H1 (cell line): ENCODE measurements at regions not wholly inside any gene's neighbourhood (a gene's known extent, or its start where the extent isn't known, plus 50 kb on each side); places are given as distances from the start of the nearest gene placed in this dataset.

Experiments used
- CTCF ChIA-PET: fragments of 300-600 bp; sonication (Branson Sonifier 250); formaldehyde crosslinking; loops from one replicate; lab custom pipeline; 2021; ENCODE audit not compliant: partially characterized antibody; lab: Charles Lee
- POLR2A ChIA-PET: fragments of 300-600 bp; sonication (Branson Sonifier 250); formaldehyde crosslinking; loops from one replicate; lab custom pipeline; 2021; ENCODE audit warnings: inconsistent platforms; ENCODE audit not compliant: partially characterized antibody; lab: Charles Lee
- DNase-seq, 2 experiments: peaks; one replicate each; pipeline versions ENCODE4 v3.0.0 to v3.0.0-alpha.2; 2010 to 2022; ENCODE audit warnings: low spot score in 2 of 2, low read depth in 1 of 2, mixed read lengths in 1 of 2
- FAIRE-seq: peaks from 2 replicates; lab custom pipeline; 2011; peaks lifted over from hg19 to GRCh38; lab: Jason Lieb, UNC
- H2AFZ ChIP-seq: 2 replicates; pipeline ENCODE4 v1.8.1; 2012; ENCODE audit warnings: low read length, inconsistent platforms
- H2AK5ac ChIP-seq: 2 replicates; pipeline ENCODE4 v1.6.1; 2013; ENCODE audit warnings: low read depth, low read length
- H2BK120ac ChIP-seq: replicated peaks from 2 replicates; pipeline ENCODE3; 2013; ENCODE audit warnings: low read depth, low read length, inconsistent platforms
- H2BK12ac ChIP-seq: 2 replicates; pipeline ENCODE4 v1.6.1; 2013; ENCODE audit warnings: low read depth, low read length
- H2BK15ac ChIP-seq: 2 replicates; pipeline ENCODE4 v1.6.1; 2013; ENCODE audit warnings: low read length
- H2BK20ac ChIP-seq: 2 replicates; pipeline ENCODE4 v1.6.1; 2013; ENCODE audit warnings: low read length
- H2BK5ac ChIP-seq: 2 replicates; pipeline ENCODE4 v1.6.1; 2013; ENCODE audit warnings: low read depth, low read length
- H3K14ac ChIP-seq: 2 replicates; pipeline ENCODE4 v1.6.1; 2013; ENCODE audit warnings: inconsistent platforms; ENCODE audit not compliant: insufficient read length
- H3K18ac ChIP-seq: 2 replicates; pipeline ENCODE4 v1.6.1; 2013; ENCODE audit warnings: low read length; ENCODE audit errors: extremely low read depth
- H3K23ac ChIP-seq: 2 replicates; pipeline ENCODE4 v1.6.1; 2013; ENCODE audit warnings: inconsistent platforms; ENCODE audit not compliant: insufficient read length
- H3K23me2 ChIP-seq: 2 replicates; pipeline ENCODE4 v1.6.1; 2013; ENCODE audit warnings: low read depth, low read length
- H3K27ac ChIP-seq: 2 replicates; pipeline ENCODE4 v1.6.1; 2011; ENCODE audit warnings: low read depth, low read length, inconsistent platforms
- H3K27me3 ChIP-seq, 4 experiments: replicated peaks in 1 of 4; 1 replicate in 1 of 4; 2 replicates in 3 of 4; pipeline versions ENCODE4 v1.6.1 to v1.8.1; 2011 to 2013; ENCODE audit warnings: low read length in 3 of 4, mild to moderate bottlenecking in 3 of 4, inconsistent platforms in 2 of 4, mixed read lengths in 2 of 4, moderate library complexity in 1 of 4; ENCODE audit not compliant: control insufficient read depth in 3 of 4, insufficient read depth in 3 of 4; ENCODE audit errors: extremely low read depth in 1 of 4
- H3K36me3 ChIP-seq, 4 experiments: 2 replicates each; pipeline versions ENCODE4 v1.6.1 to v1.8.1; 2011 to 2013; ENCODE audit warnings: mild to moderate bottlenecking in 4 of 4, low read length in 3 of 4, moderate library complexity in 2 of 4, control low read depth in 1 of 4, inconsistent platforms in 1 of 4; ENCODE audit not compliant: insufficient read depth in 4 of 4, control insufficient read depth in 2 of 4
- H3K4ac ChIP-seq: replicated peaks from 2 replicates; pipeline ENCODE3; 2013; ENCODE audit warnings: low read length, low read depth, mixed read lengths, inconsistent platforms; ENCODE audit not compliant: insufficient read length
- H3K4me1 ChIP-seq, 4 experiments: replicated peaks in 1 of 4; 1 replicate in 1 of 4; 2 replicates in 3 of 4; pipeline versions ENCODE4 v1.6.1 to v1.8.1; 2011 to 2013; ENCODE audit warnings: low read length in 3 of 4, inconsistent platforms in 2 of 4, mixed read lengths in 1 of 4; ENCODE audit not compliant: insufficient read depth in 4 of 4, control insufficient read depth in 3 of 4
- H3K4me2 ChIP-seq, 2 experiments: 2 replicates each; pipeline versions ENCODE4 v1.6.1 to v1.8.1; 2011 to 2013; ENCODE audit warnings: low read depth in 2 of 2, low read length in 2 of 2, control low read depth in 1 of 2, inconsistent platforms in 1 of 2, mild to moderate bottlenecking in 1 of 2; ENCODE audit not compliant: insufficient read depth in 1 of 2
- H3K4me3 ChIP-seq, 4 experiments: fragments of 200-600, 300-600 bp in 1 of 4; sonication (generic), shearing (Covaris generic), sonication (Bioruptor Twin) in 1 of 4; 2 replicates each; pipeline versions ENCODE4 v1.5.1 to v1.8.1; 2011 to 2016; ENCODE audit warnings: low read length in 4 of 4, low read depth in 3 of 4, control low read depth in 2 of 4, inconsistent platforms in 2 of 4, mild to moderate bottlenecking in 2 of 4, mixed read lengths in 1 of 4, moderate library complexity in 1 of 4; ENCODE audit not compliant: insufficient read depth in 2 of 4; ENCODE audit errors: extremely low read depth in 1 of 4
- H3K56ac ChIP-seq: replicated peaks from 2 replicates; pipeline ENCODE3; 2013; ENCODE audit warnings: low read depth, mild to moderate bottlenecking, mixed read lengths, low read length, inconsistent platforms; ENCODE audit not compliant: insufficient read length
- H3K79me1 ChIP-seq: 2 replicates; pipeline ENCODE4 v1.6.1; 2013; ENCODE audit warnings: low read depth, low read length, control low read depth
- H3K79me2 ChIP-seq, 2 experiments: 2 replicates each; pipeline versions ENCODE4 v1.6.1 to v1.8.1; 2012 to 2013; ENCODE audit warnings: low read length in 2 of 2, mild to moderate bottlenecking in 2 of 2, inconsistent platforms in 1 of 2; ENCODE audit not compliant: insufficient read depth in 2 of 2, control insufficient read depth in 1 of 2
- H3K9ac ChIP-seq, 4 experiments: replicated peaks in 1 of 4; 1 replicate in 1 of 4; 2 replicates in 3 of 4; pipeline versions ENCODE4 v1.6.1 to v1.8.1; 2011 to 2013; ENCODE audit warnings: low read depth in 3 of 4, low read length in 3 of 4, control low read depth in 2 of 4, mild to moderate bottlenecking in 2 of 4, moderate library complexity in 2 of 4, inconsistent platforms in 1 of 4; ENCODE audit errors: extremely low read depth in 1 of 4
- H3K9me3 ChIP-seq, 2 experiments: 2 replicates each; pipeline versions ENCODE4 v1.6.1 to v1.8.1; 2012 to 2013; ENCODE audit warnings: mild to moderate bottlenecking in 2 of 2, moderate library complexity in 2 of 2, control low read depth in 1 of 2, inconsistent platforms in 1 of 2, low read depth in 1 of 2, low read length in 1 of 2, mixed read lengths in 1 of 2; ENCODE audit not compliant: insufficient read depth in 2 of 2
- H4K20me1 ChIP-seq, 2 experiments: replicated peaks in 1 of 2; 2 replicates each; pipeline versions ENCODE3 to v1.8.1; 2011 to 2013; ENCODE audit warnings: inconsistent platforms in 2 of 2, low read length in 2 of 2, mild to moderate bottlenecking in 1 of 2; ENCODE audit not compliant: insufficient read depth in 2 of 2, control insufficient read depth in 1 of 2
- H4K5ac ChIP-seq: 2 replicates; pipeline ENCODE4 v1.6.1; 2013; ENCODE audit warnings: low read length, low read depth, mixed read lengths, inconsistent platforms; ENCODE audit not compliant: insufficient read length
- H4K8ac ChIP-seq: 2 replicates; pipeline ENCODE4 v1.8.0; 2013; ENCODE audit warnings: mild to moderate bottlenecking, moderate library complexity, low read length, inconsistent platforms; ENCODE audit not compliant: insufficient read depth; ENCODE audit errors: extremely low read depth
- H4K91ac ChIP-seq: replicated peaks from 2 replicates; pipeline ENCODE3; 2013; ENCODE audit warnings: low read length, mixed read lengths, inconsistent platforms; ENCODE audit not compliant: insufficient read length
- ATF3 ChIP-seq: IDR thresholded peaks from 2 replicates; pipeline ENCODE4 v1.6.1; 2011; ENCODE audit warnings: low read depth, mild to moderate bottlenecking, low read length; ENCODE audit not compliant: insufficient read depth
- BACH1 ChIP-seq: IDR thresholded peaks from 2 replicates; pipeline ENCODE4 v1.6.1; 2012; ENCODE audit warnings: low read length, improper control_type of control experiment
- CBX8 ChIP-seq: fragments of 300-800, 300-1000 bp; sonication (generic); IDR thresholded peaks from 2 replicates; pipeline ENCODE4 v1.7.1; 2016; ENCODE audit warnings: low read depth, low read length, borderline replicate concordance
- CHD2 ChIP-seq: IDR thresholded peaks from 2 replicates; pipeline ENCODE4 v1.6.1; 2012; ENCODE audit warnings: low read length, improper control_type of control experiment
- CTCF ChIP-seq, 3 experiments: IDR thresholded peaks; 1 replicate in 2 of 3; 2 replicates in 1 of 3; pipeline versions ENCODE4 v1.5.1 to v1.6.1; 2011; ENCODE audit warnings: low read length in 3 of 3, mild to moderate bottlenecking in 3 of 3, inconsistent platforms in 2 of 3, low read depth in 1 of 3, moderate library complexity in 1 of 3; ENCODE audit not compliant: insufficient read depth in 1 of 3; ENCODE audit errors: control extremely low read depth in 1 of 3
- FOSL1 ChIP-seq: IDR thresholded peaks from 2 replicates; pipeline ENCODE4 v1.6.1; 2011; ENCODE audit warnings: mild to moderate bottlenecking, low read depth, low read length, moderate library complexity; ENCODE audit not compliant: insufficient read depth
- GTF2F1 ChIP-seq: IDR thresholded peaks from 2 replicates; pipeline ENCODE4 v1.6.1; 2012; ENCODE audit warnings: low read depth, low read length, improper control_type of control experiment, borderline replicate concordance
- KDM4A ChIP-seq: IDR thresholded peaks from one replicate; pipeline ENCODE4 v1.7.1; 2012; ENCODE audit warnings: low read depth, mild to moderate bottlenecking, moderate library complexity, low read length, inconsistent platforms; ENCODE audit not compliant: severe bottlenecking
- POLR2A ChIP-seq, 2 experiments: IDR thresholded peaks; 1 replicate in 1 of 2; 2 replicates in 1 of 2; pipeline ENCODE4 v1.6.1; 2011; ENCODE audit warnings: low read depth in 2 of 2, low read length in 2 of 2, mild to moderate bottlenecking in 2 of 2; ENCODE audit errors: control extremely low read depth in 1 of 2
- SAP30 ChIP-seq: fragments of 300-600 bp; sonication (generic); IDR thresholded peaks from 2 replicates; pipeline ENCODE4 v1.7.1; 2012; ENCODE audit warnings: low read length, moderate library complexity, mild to moderate bottlenecking, inconsistent platforms; ENCODE audit not compliant: insufficient read depth, insufficient replicate concordance
- SUZ12 ChIP-seq: fragments of 200-600 bp; sonication (generic); IDR thresholded peaks from 2 replicates; pipeline ENCODE4 v1.6.1; 2012; ENCODE audit warnings: mild to moderate bottlenecking, inconsistent platforms, low read length, moderate library complexity, mixed read lengths
- TAF7 ChIP-seq: optimal IDR thresholded peaks from 2 replicates; pipeline ENCODE3; 2011; ENCODE audit warnings: low read depth, mild to moderate bottlenecking, inconsistent platforms, low read length, moderate library complexity, borderline replicate concordance
- TEAD4 ChIP-seq: IDR thresholded peaks from 2 replicates; pipeline ENCODE4 v1.6.1; 2012; ENCODE audit warnings: low read depth, low read length, inconsistent platforms, mixed read lengths
- WGBS, 2 experiments: shearing (Covaris generic) in 1 of 2; methylation state at CpG; one replicate each; pipeline versions ENCODE4 v1.1.6 to v1.1.7; 2013 to 2015; ENCODE audit warnings: low lambda C conversion rate in 2 of 2, mixed read lengths in 2 of 2, inconsistent platforms in 1 of 2, low coverage in 1 of 2, missing lambda C conversion rate in 1 of 2; ENCODE audit not compliant: insufficient replicate concordance in 2 of 2, insufficient coverage in 1 of 2, insufficient read length in 1 of 2; ENCODE audit errors: extremely low coverage in 1 of 2, missing lambda C conversion rate in 1 of 2; 5-methylcytosine and 5-hydroxymethylcytosine counted together

- Histone ChIP-seq H2BK120ac (no peak overlapping the region), H2BK20ac (no peak overlapping the region), H2AFZ (no peak overlapping the region), H3K4ac (no peak overlapping the region), H3K36me3 (no peaks in the 10 kb centered on the region), H4K8ac (no peak overlapping the region), H3K27me3 (no peaks in the 10 kb centered on the region), H3K27ac (no peak overlapping the region), H4K91ac (no peak overlapping the region), H2BK15ac (no peak overlapping the region), H2BK12ac (no peak overlapping the region), H3K23me2 (no peaks in the 10 kb centered on the region), H3K56ac (no peak overlapping the region), H3K9ac (no peak overlapping the region), H2BK5ac (no peak overlapping the region), H2AK5ac (no peak overlapping the region), H3K79me2 (no peaks in the 10 kb centered on the region), H4K20me1 (no peaks in the 10 kb centered on the region), H3K79me1 (no peaks in the 10 kb centered on the region), H3K18ac (no peak overlapping the region), H3K4me3 (no peak overlapping the region), H4K5ac (no peak overlapping the region), H3K23ac (no peak overlapping the region), H3K4me2 (no peak overlapping the region), H3K4me1 (no peaks in the 10 kb centered on the region), H3K14ac (no peak overlapping the region), H3K9me3 (no peaks in the 10 kb centered on the region)
- TF ChIP-seq POLR2A (IDR thresholded peaks at IDR 0.05; ENCODE audit: control extremely low read depth in 1 of 2, low read depth in 2 of 2, low read length in 2 of 2) = no peak
- no peak for TF ChIP-seq TAF7
- TF ChIP-seq CHD2 = no peak
- no peak for TF ChIP-seq FOSL1
- TF ChIP-seq SUZ12 = no peak
- no peak for TF ChIP-seq GTF2F1
- TF ChIP-seq BACH1 = no peak
- no peak for TF ChIP-seq SAP30
- TF ChIP-seq KDM4A = no peak
- no peak for TF ChIP-seq CBX8
- no peak for TF ChIP-seq TEAD4
- no peak for TF ChIP-seq CTCF (IDR thresholded peaks at IDR 0.05; ENCODE audit: control extremely low read depth in 1 of 3, insufficient read depth in 1 of 3, low read depth in 1 of 3, low read length in 3 of 3)
- TF ChIP-seq ATF3 = no peak
- 93% methylated on average over 3 of the region's 3 CpGs; no CpG with 5 or more reads in 1 of the 2 experiments for WGBS, 2 experiments
- CTCF ChIA-PET = no interaction called here
- FAIRE-seq (no peak), DNase-seq (no peak)
- POLR2A ChIA-PET = no interaction called here
Measured at GRCh38 chr4:123632693-123633030, 236.1 kb downstream of the SPRY1 start.
